GM23338 (cell line): ENCODE measurements at regions not wholly inside any gene's neighbourhood (a gene's known extent, or its start where the extent isn't known, plus 50 kb on each side); places are given as distances from the start of the nearest gene placed in this dataset.

Experiments used
- CREB1 ChIP-seq: fragments of 250-450 bp; sonication (Bioruptor Pico); IDR thresholded peaks from 2 replicates; pipeline ENCODE4 v1.5.0; 2020; ENCODE audit warnings: low read depth, mild to moderate bottlenecking, moderate library complexity
- CTCF ChIP-seq, 2 experiments: fragments of 200-600 bp in 1 of 2; sonication (generic) in 1 of 2; conservative IDR thresholded peaks; 2 replicates each; pipeline versions ENCODE4 v1.5.1 to v1.6.1; 2016 to 2017; ENCODE audit warnings: antibody characterized with exemption in 2 of 2, low read depth in 2 of 2, mild to moderate bottlenecking in 2 of 2, moderate library complexity in 1 of 2
- ETS1 ChIP-seq: IDR thresholded peaks from 2 replicates; pipeline ENCODE4 v1.6.1; 2016; ENCODE audit warnings: antibody characterized with exemption
- EZH2 ChIP-seq: fragments of 200-600 bp; sonication (generic); IDR thresholded peaks from one replicate; pipeline ENCODE4 v1.8.0; 2017; ENCODE audit warnings: antibody characterized with exemption, mild to moderate bottlenecking, low read depth; ENCODE audit not compliant: unreplicated experiment
- EZH2phosphoT487 ChIP-seq: fragments of 200-600 bp; sonication (generic); IDR thresholded peaks from one replicate; pipeline ENCODE4 v1.8.1; 2018; ENCODE audit warnings: antibody characterized with exemption; ENCODE audit not compliant: unreplicated experiment
- JUNB ChIP-seq: IDR thresholded peaks from one replicate; pipeline ENCODE4 v1.6.1; 2016; ENCODE audit warnings: antibody characterized with exemption; ENCODE audit not compliant: unreplicated experiment
- POLR2AphosphoS5 ChIP-seq: IDR thresholded peaks from 2 replicates; pipeline ENCODE4 v1.6.1; 2016; ENCODE audit warnings: antibody characterized with exemption, low read depth
- REST ChIP-seq: IDR thresholded peaks from one replicate; pipeline ENCODE4 v1.6.1; 2018; ENCODE audit warnings: antibody characterized with exemption; ENCODE audit not compliant: unreplicated experiment
- STAT1 ChIP-seq: IDR thresholded peaks from one replicate; pipeline ENCODE4 v1.6.1; 2016; ENCODE audit warnings: antibody characterized with exemption; ENCODE audit not compliant: unreplicated experiment
- TF ChIP-seq, protein P1 (sequence below): fragments of 250-450 bp; sonication (Bioruptor Pico); IDR thresholded peaks from 2 replicates; pipeline ENCODE4 v1.5.0; 2020; ENCODE audit warnings: mild to moderate bottlenecking, moderate library complexity

GRCh38 chr6:45795678-45796077 lies 220.0 kb downstream of the CLIC5 start:
- no peak for TF ChIP-seq CTCF (conservative IDR thresholded peaks at IDR 0.05; ENCODE audit: low read depth in 2 of 2)
- no peak for TF ChIP-seq POLR2AphosphoS5
- no peak for TF ChIP-seq EZH2phosphoT487
- TF ChIP-seq EZH2 = no peak
- TF ChIP-seq REST = no peak
- TF ChIP-seq, protein P1, sequence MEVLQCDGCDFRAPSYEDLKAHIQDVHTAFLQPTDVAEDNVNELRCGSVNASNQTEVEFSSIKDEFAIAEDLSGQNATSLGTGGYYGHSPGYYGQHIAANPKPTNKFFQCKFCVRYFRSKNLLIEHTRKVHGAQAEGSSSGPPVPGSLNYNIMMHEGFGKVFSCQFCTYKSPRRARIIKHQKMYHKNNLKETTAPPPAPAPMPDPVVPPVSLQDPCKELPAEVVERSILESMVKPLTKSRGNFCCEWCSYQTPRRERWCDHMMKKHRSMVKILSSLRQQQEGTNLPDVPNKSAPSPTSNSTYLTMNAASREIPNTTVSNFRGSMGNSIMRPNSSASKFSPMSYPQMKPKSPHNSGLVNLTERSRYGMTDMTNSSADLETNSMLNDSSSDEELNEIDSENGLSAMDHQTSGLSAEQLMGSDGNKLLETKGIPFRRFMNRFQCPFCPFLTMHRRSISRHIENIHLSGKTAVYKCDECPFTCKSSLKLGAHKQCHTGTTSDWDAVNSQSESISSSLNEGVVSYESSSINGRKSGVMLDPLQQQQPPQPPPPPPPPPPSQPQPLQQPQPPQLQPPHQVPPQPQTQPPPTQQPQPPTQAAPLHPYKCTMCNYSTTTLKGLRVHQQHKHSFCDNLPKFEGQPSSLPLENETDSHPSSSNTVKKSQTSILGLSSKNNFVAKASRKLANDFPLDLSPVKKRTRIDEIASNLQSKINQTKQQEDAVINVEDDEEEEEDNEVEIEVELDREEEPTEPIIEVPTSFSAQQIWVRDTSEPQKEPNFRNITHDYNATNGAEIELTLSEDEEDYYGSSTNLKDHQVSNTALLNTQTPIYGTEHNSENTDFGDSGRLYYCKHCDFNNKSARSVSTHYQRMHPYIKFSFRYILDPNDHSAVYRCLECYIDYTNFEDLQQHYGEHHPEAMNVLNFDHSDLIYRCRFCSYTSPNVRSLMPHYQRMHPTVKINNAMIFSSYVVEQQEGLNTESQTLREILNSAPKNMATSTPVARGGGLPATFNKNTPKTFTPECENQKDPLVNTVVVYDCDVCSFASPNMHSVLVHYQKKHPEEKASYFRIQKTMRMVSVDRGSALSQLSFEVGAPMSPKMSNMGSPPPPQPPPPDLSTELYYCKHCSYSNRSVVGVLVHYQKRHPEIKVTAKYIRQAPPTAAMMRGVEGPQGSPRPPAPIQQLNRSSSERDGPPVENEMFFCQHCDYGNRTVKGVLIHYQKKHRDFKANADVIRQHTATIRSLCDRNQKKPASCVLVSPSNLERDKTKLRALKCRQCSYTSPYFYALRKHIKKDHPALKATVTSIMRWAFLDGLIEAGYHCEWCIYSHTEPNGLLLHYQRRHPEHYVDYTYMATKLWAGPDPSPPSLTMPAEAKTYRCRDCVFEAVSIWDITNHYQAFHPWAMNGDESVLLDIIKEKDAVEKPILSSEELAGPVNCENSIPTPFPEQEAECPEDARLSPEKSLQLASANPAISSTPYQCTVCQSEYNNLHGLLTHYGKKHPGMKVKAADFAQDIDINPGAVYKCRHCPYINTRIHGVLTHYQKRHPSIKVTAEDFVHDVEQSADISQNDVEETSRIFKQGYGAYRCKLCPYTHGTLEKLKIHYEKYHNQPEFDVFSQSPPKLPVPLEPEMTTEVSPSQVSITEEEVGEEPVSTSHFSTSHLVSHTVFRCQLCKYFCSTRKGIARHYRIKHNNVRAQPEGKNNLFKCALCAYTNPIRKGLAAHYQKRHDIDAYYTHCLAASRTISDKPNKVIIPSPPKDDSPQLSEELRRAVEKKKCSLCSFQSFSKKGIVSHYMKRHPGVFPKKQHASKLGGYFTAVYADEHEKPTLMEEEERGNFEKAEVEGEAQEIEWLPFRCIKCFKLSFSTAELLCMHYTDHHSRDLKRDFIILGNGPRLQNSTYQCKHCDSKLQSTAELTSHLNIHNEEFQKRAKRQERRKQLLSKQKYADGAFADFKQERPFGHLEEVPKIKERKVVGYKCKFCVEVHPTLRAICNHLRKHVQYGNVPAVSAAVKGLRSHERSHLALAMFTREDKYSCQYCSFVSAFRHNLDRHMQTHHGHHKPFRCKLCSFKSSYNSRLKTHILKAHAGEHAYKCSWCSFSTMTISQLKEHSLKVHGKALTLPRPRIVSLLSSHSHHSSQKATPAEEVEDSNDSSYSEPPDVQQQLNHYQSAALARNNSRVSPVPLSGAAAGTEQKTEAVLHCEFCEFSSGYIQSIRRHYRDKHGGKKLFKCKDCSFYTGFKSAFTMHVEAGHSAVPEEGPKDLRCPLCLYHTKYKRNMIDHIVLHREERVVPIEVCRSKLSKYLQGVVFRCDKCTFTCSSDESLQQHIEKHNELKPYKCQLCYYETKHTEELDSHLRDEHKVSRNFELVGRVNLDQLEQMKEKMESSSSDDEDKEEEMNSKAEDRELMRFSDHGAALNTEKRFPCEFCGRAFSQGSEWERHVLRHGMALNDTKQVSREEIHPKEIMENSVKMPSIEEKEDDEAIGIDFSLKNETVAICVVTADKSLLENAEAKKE (CRISPR knock-in tag) = no peak
- TF ChIP-seq JUNB = no peak
- no peak for TF ChIP-seq CREB1 (CRISPR knock-in tag)
- no peak for TF ChIP-seq STAT1
- no peak for TF ChIP-seq ETS1
